Upper lobe of right lung (tissue), 1 donor: ENCODE measurements at regions not wholly inside any gene's neighbourhood (a gene's known extent, or its start where the extent isn't known, plus 50 kb on each side); places are given as distances from the start of the nearest gene placed in this dataset.

Source experiments
- ATAC-seq: fragments of 200-7000 bp; cut with Tn5 transposase; one replicate; pipeline ENCODE4 v1.9.1; 2020; ENCODE audit warnings: mild to moderate bottlenecking, moderate library complexity
- DNase-seq: peaks from one replicate; pipeline ENCODE4 v3.0.0-alpha.2; 2020
- H3K27ac ChIP-seq: fragments of 200-600 bp; one replicate; pipeline ENCODE4 v1.8.0; 2022
- H3K27me3 ChIP-seq: fragments of 200-600 bp; one replicate; pipeline ENCODE4 v1.8.0; 2022; ENCODE audit warnings: mild to moderate bottlenecking
- H3K36me3 ChIP-seq: fragments of 200-600 bp; one replicate; pipeline ENCODE4 v1.8.0; 2022
- H3K4me1 ChIP-seq: fragments of 200-600 bp; one replicate; pipeline ENCODE4 v1.8.0; 2022
- H3K4me3 ChIP-seq: fragments of 200-600 bp; one replicate; pipeline ENCODE4 v1.8.0; 2022; ENCODE audit warnings: mild to moderate bottlenecking
- H3K9me3 ChIP-seq: fragments of 200-600 bp; one replicate; pipeline ENCODE4 v1.8.0; 2022
- intact Hi-C: fragments of 100-400 bp; cut with DNase I; formaldehyde crosslinking; loops from one replicate; pipeline ENCODE4 v1.11.0; 2022
- TF ChIP-seq, protein P1 (sequence below): fragments of 200-600 bp; IDR thresholded peaks from one replicate; pipeline ENCODE4 v1.8.0; 2022; ENCODE audit warnings: antibody characterized with exemption
- donor health status: DM: no; HTN: yes; CAD: no; lungs with severe emphysema.

DNA sequence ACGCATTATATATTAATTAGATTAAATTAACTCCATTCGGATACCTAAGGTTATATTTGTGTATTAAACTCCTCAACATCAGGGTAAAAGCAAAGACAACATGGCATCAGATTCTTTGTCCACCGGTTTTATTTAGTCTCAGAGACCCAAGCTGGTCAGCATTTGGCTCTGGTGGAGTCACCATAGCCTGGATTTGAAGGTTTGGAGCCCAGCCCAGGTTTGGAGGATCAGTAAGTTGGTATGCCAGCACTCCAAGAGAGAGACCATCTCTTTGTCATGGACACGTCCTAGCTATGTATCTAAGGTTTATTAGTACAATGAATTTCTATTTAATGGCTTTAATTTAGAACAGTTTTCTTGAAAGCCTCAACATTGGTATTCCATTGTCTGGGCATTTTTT, 328.4 kb upstream of the RBFOX1 start:
- H3K4me3 ChIP-seq = no peak overlapping the region
- H3K27me3 ChIP-seq = no peaks in the 10 kb centered on the region
- no peak overlapping the region for H3K27ac ChIP-seq
- DNase-seq (no peak), ATAC-seq (no peak)
- H3K36me3 ChIP-seq = no peaks in the 10 kb centered on the region
- no peaks in the 10 kb centered on the region for H3K9me3 ChIP-seq
- H3K4me1 ChIP-seq = no peaks in the 10 kb centered on the region
- TF ChIP-seq, protein P1, sequence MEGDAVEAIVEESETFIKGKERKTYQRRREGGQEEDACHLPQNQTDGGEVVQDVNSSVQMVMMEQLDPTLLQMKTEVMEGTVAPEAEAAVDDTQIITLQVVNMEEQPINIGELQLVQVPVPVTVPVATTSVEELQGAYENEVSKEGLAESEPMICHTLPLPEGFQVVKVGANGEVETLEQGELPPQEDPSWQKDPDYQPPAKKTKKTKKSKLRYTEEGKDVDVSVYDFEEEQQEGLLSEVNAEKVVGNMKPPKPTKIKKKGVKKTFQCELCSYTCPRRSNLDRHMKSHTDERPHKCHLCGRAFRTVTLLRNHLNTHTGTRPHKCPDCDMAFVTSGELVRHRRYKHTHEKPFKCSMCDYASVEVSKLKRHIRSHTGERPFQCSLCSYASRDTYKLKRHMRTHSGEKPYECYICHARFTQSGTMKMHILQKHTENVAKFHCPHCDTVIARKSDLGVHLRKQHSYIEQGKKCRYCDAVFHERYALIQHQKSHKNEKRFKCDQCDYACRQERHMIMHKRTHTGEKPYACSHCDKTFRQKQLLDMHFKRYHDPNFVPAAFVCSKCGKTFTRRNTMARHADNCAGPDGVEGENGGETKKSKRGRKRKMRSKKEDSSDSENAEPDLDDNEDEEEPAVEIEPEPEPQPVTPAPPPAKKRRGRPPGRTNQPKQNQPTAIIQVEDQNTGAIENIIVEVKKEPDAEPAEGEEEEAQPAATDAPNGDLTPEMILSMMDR = no peak
- intact Hi-C loops = no loop called here

DNA sequence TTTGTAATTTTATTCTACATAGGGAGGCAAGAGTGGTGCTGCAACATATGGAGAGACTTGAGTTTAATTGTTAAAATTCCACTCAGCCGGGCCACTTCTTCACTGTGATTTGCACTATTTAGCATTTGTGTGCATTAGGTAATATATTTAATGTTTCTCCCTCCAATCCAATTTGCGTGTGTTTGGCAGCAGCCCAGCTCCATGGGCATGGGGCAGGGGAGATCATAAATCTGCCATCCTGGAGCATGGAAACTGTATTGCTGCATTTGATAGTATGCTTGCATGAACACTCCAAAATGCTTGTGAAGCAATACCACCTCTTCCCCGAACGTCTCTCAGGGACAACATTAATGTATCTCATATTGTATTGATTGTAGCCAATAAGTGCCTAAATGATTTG, 339.1 kb upstream of the RBFOX1 start:
- Histone ChIP-seq H3K9me3 (no peaks in the 10 kb centered on the region), H3K27me3 (no peaks in the 10 kb centered on the region), H3K4me1 (no peaks in the 10 kb centered on the region), H3K36me3 (no peaks in the 10 kb centered on the region), H3K27ac (no peak overlapping the region), H3K4me3 (no peak overlapping the region)
- TF ChIP-seq, protein P1 = no peak
- DNase-seq (no peak), ATAC-seq (no peak)
- intact Hi-C loops = no loop called here

DNA sequence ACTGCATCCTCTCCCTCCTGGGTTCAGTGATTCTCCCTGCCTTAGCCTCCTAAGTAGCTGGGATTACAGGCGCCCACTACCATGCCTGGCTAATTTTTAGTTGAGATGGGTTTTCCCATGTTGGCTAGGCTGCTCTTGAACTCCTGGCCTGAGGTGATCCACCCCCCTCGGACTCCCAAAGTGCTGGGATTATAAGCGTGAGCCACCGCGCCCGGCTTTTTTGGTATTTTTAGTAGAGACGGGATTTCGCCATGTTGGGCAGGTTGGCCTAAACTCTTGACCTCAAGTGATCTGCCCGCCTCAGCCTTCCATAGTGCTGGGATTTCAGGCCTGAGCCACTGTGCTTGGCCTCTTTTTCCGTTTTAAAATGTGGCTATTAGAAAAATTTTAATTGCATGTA, 343.8 kb upstream of the RBFOX1 start:
- ATAC-seq (no peak), DNase-seq (no peak)
- intact Hi-C loops = no loop called here
- no peaks in the 10 kb centered on the region for H3K9me3 ChIP-seq
- TF ChIP-seq, protein P1 = no peak
- no peaks in the 10 kb centered on the region for H3K27me3 ChIP-seq
- H3K27ac ChIP-seq = no peak overlapping the region
- no peak overlapping the region for H3K4me3 ChIP-seq
- no peaks in the 10 kb centered on the region for H3K4me1 ChIP-seq
- H3K36me3 ChIP-seq = no peaks in the 10 kb centered on the region

DNA sequence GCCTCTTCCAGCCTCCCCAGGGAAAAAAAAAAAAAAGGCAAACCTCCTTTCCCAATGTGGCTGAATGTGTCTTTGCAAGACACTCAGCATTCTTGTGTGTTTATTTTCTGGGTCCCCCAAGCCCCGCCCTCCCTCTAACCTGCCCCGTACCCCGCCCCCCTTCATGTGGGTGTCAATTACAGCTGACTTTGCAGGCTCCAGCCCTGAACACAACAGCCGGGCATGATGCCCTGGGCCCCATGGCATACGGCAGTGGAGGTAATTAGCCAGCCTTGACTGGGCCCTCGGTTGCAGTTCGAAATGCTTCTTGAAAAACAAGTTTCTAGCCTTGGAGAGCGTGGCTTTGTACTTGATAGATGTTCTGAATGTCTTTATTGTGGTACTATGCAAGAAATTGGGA, 354.7 kb upstream of the RBFOX1 start:
- DNase-seq = no peak
- TF ChIP-seq, protein P1 = no peak

DNA sequence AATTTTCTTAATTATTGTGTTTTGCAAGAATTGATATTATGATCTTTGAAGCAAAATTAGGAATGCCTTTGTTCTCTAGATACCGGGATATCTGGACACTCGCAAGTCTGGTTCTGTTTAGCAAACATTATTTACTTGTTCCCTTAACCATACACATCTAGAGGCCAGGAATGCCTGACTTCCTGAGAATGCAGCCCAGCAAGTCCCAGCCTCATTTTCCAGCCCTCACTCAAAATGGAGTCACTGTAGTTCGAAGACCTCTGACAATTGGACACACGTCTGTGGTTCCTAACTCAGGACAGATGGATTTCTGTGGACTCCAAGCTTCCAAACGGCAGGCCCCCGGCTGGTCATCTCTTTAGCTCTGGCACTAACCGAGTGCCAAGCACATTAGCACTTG, 355.4 kb upstream of the RBFOX1 start:
- Histone ChIP-seq H3K4me3 (no peak overlapping the region), H3K9me3 (no peaks in the 10 kb centered on the region), H3K27ac (no peak overlapping the region), H3K36me3 (no peaks in the 10 kb centered on the region), H3K27me3 (no peaks in the 10 kb centered on the region), H3K4me1 (no peaks in the 10 kb centered on the region)
- intact Hi-C loops = no loop called here
- TF ChIP-seq, protein P1 = no peak
- no peak for DNase-seq
- ATAC-seq = no peak

More for the DNA sequence above, 354.7 kb upstream of the RBFOX1 start:
- Histone ChIP-seq H3K9me3 (no peaks in the 10 kb centered on the region), H3K4me1 (no peaks in the 10 kb centered on the region), H3K27ac (no peak overlapping the region), H3K27me3 (no peaks in the 10 kb centered on the region), H3K36me3 (no peaks in the 10 kb centered on the region), H3K4me3 (no peak overlapping the region)
- intact Hi-C loops = no loop called here
- no peak for ATAC-seq

DNA sequence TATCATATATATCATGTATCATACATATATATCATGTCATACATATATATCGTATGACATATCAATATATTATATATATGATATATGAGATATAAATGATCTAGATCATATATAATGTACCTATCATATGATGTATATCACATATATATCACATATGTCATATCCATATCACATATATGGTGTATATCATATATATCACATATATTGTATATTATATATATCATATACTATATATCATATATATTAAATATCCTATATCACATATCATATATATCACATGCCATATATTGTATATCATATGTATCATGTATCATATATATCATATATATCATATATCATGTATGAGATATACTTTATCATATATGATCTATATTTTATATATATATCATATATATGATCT, 355.9 kb upstream of the RBFOX1 start:
- no peak overlapping the region for H3K27ac ChIP-seq
- intact Hi-C loops = no loop called here
- no peaks in the 10 kb centered on the region for H3K9me3 ChIP-seq
- no peak for ATAC-seq
- no peaks in the 10 kb centered on the region for H3K4me1 ChIP-seq
- TF ChIP-seq, protein P1 = no peak
- H3K27me3 ChIP-seq = no peaks in the 10 kb centered on the region
- no peak for DNase-seq
- no peaks in the 10 kb centered on the region for H3K36me3 ChIP-seq
- no peak overlapping the region for H3K4me3 ChIP-seq
